HFF-Myc (cell line): ENCODE measurements at regions not wholly inside any gene's neighbourhood (a gene's known extent, or its start where the extent isn't known, plus 50 kb on each side); places are given as distances from the start of the nearest gene placed in this dataset.
"Not testable (repeated sequence)": the region's sequence is repeated elsewhere in the genome, so short reads cannot be mapped to it uniquely, and the experiment has no call there.

Source experiments
- DNase-seq: peaks from one replicate; pipeline ENCODE4 v3.0.0-alpha.2; 2011; ENCODE audit warnings: low read depth; ENCODE audit errors: extremely low read depth
- H3K4me3 ChIP-seq: replicated peaks from 2 replicates; pipeline ENCODE4 v1.5.1; 2011; ENCODE audit warnings: low read depth, mild to moderate bottlenecking, control low read depth, low read length
- CTCF ChIP-seq: IDR thresholded peaks from 2 replicates; pipeline ENCODE4 v1.5.1; 2012; ENCODE audit warnings: mild to moderate bottlenecking, low read depth, low read length, control low read depth; ENCODE audit errors: missing control alignments

- DNase-seq: no peak
These were observed 809.3 kb upstream of the CDH6 start for GRCh38 chr5:30384171-30384570.

GRCh38 chr5:30380228-30380627 lies 813.3 kb upstream of the CDH6 start:
- H3K4me3 ChIP-seq: no peak overlapping the region
- TF ChIP-seq CTCF: no peak
- no peak for DNase-seq

More at GRCh38 chr5:30384171-30384570, 809.3 kb upstream of the CDH6 start:
- H3K4me3 ChIP-seq: no peak overlapping the region
- TF ChIP-seq CTCF: no peak

GRCh38 chr5:30376848-30377247 lies 816.6 kb upstream of the CDH6 start:
- DNase-seq: no peak
- H3K4me3 ChIP-seq: no peak overlapping the region
- TF ChIP-seq CTCF: no peak

GRCh38 chr5:30368064-30368463 lies 825.4 kb upstream of the CDH6 start:
- DNase-seq: no peak
- no peak overlapping the region for H3K4me3 ChIP-seq
- no peak for TF ChIP-seq CTCF

GRCh38 chr5:30365031-30365430 lies 828.5 kb upstream of the CDH6 start:
- H3K4me3 ChIP-seq: not testable (repeated sequence)

GRCh38 chr5:30357371-30357770 lies 836.1 kb upstream of the CDH6 start:
- no peak overlapping the region for H3K4me3 ChIP-seq
- no peak for DNase-seq
- no peak for TF ChIP-seq CTCF

More at GRCh38 chr5:30365031-30365430, 828.5 kb upstream of the CDH6 start:
- not testable (repeated sequence) for DNase-seq

GRCh38 chr5:30355675-30356074 lies 837.8 kb upstream of the CDH6 start:
- no peak overlapping the region for H3K4me3 ChIP-seq
- no peak for DNase-seq
- TF ChIP-seq CTCF: no peak
